RWPE1 (cell line): ENCODE measurements at regions not wholly inside any gene's neighbourhood (a gene's known extent, or its start where the extent isn't known, plus 50 kb on each side); places are given as distances from the start of the nearest gene placed in this dataset.

ENCODE experiments used
- CTCF ChIA-PET: fragments of 350-600 bp; sonication (Branson Sonifier 250); formaldehyde crosslinking; extraction: SDS; loops from one replicate; lab custom pipeline; 2021; lab: Yijun Ruan, JAX
- POLR2A ChIA-PET: fragments of 400-600 bp; formaldehyde crosslinking; extraction: SDS; loops from one replicate; lab custom pipeline; 2020; ENCODE audit warnings: antibody characterized with exemption; ENCODE audit not compliant: low non-redundant PET; lab: Yijun Ruan, JAX
- DNase-seq: peaks from one replicate; pipeline ENCODE4 v3.0.0; 2012; ENCODE audit warnings: low spot score
- H3K27ac ChIP-seq: fragments of 450-650 bp; 2 replicates; pipeline ENCODE4 v1.5.1; 2017
- CTCF ChIP-seq: fragments of 450-650 bp; conservative IDR thresholded peaks from 2 replicates; pipeline ENCODE4 v1.5.1; 2017; ENCODE audit warnings: low read depth, mild to moderate bottlenecking

DNA sequence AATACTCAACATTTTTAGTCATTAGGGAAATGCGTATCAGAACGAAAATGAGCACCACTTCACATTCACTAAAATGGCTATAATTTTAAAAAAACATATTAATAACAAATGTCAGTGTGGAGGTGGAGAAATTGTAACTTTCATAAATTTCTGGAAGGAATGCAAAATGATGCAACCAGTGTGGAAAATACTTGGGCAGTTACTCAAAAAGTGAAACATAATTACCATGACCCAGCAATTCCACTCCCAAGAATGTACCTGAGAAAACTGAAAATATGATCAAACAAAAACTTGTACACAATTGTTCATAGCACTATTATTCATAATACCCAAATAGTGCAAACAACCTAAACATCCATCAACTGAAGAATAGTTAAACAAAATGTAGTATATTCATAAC lies 76.1 kb upstream of the FAM241A start:
- no peak for TF ChIP-seq CTCF
- H3K27ac ChIP-seq, result no peak overlapping the region
- ChIA-PET POLR2A (no interaction called here), CTCF (no interaction called here)
- no peak for DNase-seq

DNA sequence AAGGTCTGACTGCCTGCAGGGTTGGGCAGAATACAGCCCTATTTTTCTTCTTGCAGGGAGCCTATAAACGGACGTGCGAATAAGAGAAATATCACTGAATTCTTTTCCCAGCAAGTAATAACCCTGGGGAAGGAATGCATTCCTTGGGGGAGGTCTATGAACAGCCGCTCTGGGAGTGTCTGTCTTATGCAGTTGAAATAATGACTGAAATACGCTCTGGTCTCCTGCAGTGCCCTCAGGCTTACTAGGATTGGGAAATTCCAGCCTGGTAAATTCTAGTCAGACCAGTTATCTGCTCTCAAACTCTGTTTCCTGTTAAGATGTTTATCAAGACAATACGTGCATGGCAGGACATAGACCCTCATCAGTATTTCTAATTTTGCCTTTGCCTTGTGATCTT lies 72.1 kb upstream of the FAM241A start:
- POLR2A ChIA-PET, result no interaction called here
- H3K27ac ChIP-seq, result no peak overlapping the region
- no peak for TF ChIP-seq CTCF
- CTCF ChIA-PET, result interaction anchor here (0.7 kb wide), 2 partner anchors 18 to 254 kb away, joined by 3 to 4 read pairs; no protein-coding TSS in a partner anchor
- no peak for DNase-seq

DNA sequence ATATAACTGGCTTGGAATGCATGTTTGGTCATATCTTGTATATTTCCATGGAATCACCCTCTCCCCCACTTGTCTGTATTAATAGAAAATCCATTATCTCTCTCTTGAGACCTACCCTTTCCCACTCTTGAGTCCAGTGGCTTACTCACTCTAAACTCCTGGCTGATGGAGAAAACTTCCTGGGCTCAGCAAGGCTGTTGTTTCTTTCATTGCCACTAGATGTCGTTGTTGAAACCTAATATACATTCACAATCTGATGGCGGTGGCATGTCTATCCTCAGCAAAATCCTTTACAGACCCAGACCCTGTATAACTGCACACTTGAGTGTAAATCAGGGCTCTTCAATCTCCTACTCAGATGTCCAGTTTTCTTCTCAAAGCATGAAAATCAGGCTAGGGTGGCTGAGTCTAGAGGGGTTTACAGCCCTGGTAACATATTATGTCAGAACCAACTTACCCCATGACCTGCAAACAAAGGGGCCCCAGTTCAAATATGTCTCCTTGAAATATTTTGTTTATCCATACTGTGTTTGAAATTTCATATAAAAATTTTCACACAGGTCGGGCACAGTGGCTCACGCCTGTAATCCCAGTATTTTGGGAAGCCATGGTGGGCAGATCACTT lies 70.0 kb upstream of the FAM241A start:
- TF ChIP-seq CTCF, result peak; percentile 81
- peak; percentile 52 for DNase-seq
- CTCF ChIA-PET, result interaction anchor here (0.7 kb wide), 1 partner anchor 467 kb away, joined by 3 read pairs; no protein-coding TSS in a partner anchor
- POLR2A ChIA-PET, result no interaction called here
- H3K27ac ChIP-seq, result no peak overlapping the region

DNA sequence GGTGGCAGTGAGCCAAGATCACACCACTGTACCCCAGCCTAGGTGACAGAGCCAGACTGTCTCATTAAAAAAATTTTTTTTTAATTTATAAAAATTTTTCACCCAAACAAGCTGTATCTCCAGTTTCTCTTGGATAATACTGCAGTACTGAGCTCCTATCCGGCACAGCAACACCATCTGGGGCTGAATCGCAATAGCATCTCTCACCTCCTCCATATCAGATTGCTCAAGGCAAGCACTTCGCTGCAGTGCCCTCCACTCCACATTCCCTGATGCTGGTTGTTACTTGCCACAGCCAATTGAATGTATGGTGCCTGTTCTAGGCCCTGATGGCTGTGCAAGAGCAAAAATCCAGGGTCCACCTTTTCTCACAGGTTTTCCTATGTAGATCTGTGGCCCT lies 69.3 kb upstream of the FAM241A start:
- ChIA-PET POLR2A (no interaction called here), CTCF (interaction anchor here (0.7 kb wide), 1 partner anchor 466 kb away, joined by 3 read pairs; no protein-coding TSS in a partner anchor)
- DNase-seq, result no peak
- TF ChIP-seq CTCF, result no peak
- no peak overlapping the region for H3K27ac ChIP-seq

- DNase-seq, result no peak
- no peak for TF ChIP-seq CTCF
- H3K27ac ChIP-seq, result no peak overlapping the region
- ChIA-PET POLR2A (no interaction called here), CTCF (no interaction called here)
These were observed 68.2 kb upstream of the FAM241A start for GRCh38 chr4:112076919-112077608.

GRCh38 chr4:112077743-112078142 lies 67.5 kb upstream of the FAM241A start:
- no peak overlapping the region for H3K27ac ChIP-seq
- CTCF ChIA-PET, result no interaction called here
- TF ChIP-seq CTCF, result no peak
- POLR2A ChIA-PET, result no interaction called here
- DNase-seq, result no peak
